GM21723 (cell line): ENCODE measurements at regions not wholly inside any gene's neighbourhood (a gene's known extent, or its start where the extent isn't known, plus 50 kb on each side); places are given as distances from the start of the nearest gene placed in this dataset.

Experiments used
- ATAC-seq: cut with Tn5 transposase; IDR thresholded peaks from one replicate; pipeline ENCODE4 v1.9.1; 2021; ENCODE audit warnings: mild to moderate bottlenecking, moderate library complexity; ENCODE audit not compliant: unreplicated experiment

GRCh38 chr4:57443308-57443707, 333.1 kb upstream of the IGFBP7 start:
- ATAC-seq, result no peak

GRCh38 chr4:57442831-57443291, 332.7 kb upstream of the IGFBP7 start:
- ATAC-seq, result no peak

- no peak for ATAC-seq
These were observed 332.1 kb upstream of the IGFBP7 start for GRCh38 chr4:57442241-57442640.

GRCh38 chr4:57437649-57438048, 327.5 kb upstream of the IGFBP7 start:
- no peak for ATAC-seq

- ATAC-seq, result no peak
These were observed 325.1 kb upstream of the IGFBP7 start for GRCh38 chr4:57435300-57435699.

- no peak for ATAC-seq
These were observed 320.5 kb upstream of the IGFBP7 start for GRCh38 chr4:57430726-57431125.

GRCh38 chr4:57426779-57427395, 316.7 kb upstream of the IGFBP7 start:
- ATAC-seq, result peak; percentile 88

- no peak for ATAC-seq
These were observed 315.4 kb upstream of the IGFBP7 start for GRCh38 chr4:57425610-57426009.

- ATAC-seq, result no peak
These were observed 314.2 kb upstream of the IGFBP7 start for GRCh38 chr4:57424232-57424897.

- ATAC-seq, result no peak
These were observed 307.9 kb upstream of the IGFBP7 start for GRCh38 chr4:57418133-57418532.

GRCh38 chr4:57412259-57413054, 302.3 kb upstream of the IGFBP7 start:
- ATAC-seq, result no peak

GRCh38 chr4:57410331-57411052, 300.3 kb upstream of the IGFBP7 start:
- no peak for ATAC-seq

GRCh38 chr4:57405359-57405758, 295.2 kb upstream of the IGFBP7 start:
- ATAC-seq, result no peak

- no peak for ATAC-seq
These were observed 294.3 kb upstream of the IGFBP7 start for GRCh38 chr4:57404483-57404882.

- ATAC-seq, result no peak
These were observed 293.4 kb upstream of the IGFBP7 start for GRCh38 chr4:57403591-57403990.

- no peak for ATAC-seq
These were observed 291.4 kb upstream of the IGFBP7 start for GRCh38 chr4:57401586-57401985.

GRCh38 chr4:57378766-57379165, 268.6 kb upstream of the IGFBP7 start:
- no peak for ATAC-seq

- no peak for ATAC-seq
These were observed 264.8 kb upstream of the IGFBP7 start for GRCh38 chr4:57374866-57375595.

GRCh38 chr4:57373991-57374390, 263.8 kb upstream of the IGFBP7 start:
- no peak for ATAC-seq

- no peak for ATAC-seq
These were observed 261.5 kb upstream of the IGFBP7 start for GRCh38 chr4:57371671-57372070.

- ATAC-seq, result no peak
These were observed 260.5 kb upstream of the IGFBP7 start for GRCh38 chr4:57370691-57371090.
